ENCODE measurements at regions not wholly inside any gene's neighbourhood (a gene's known extent, or its start where the extent isn't known, plus 50 kb on each side); places are given as distances from the start of the nearest gene placed in this dataset.
A peak's percentile ranks its signal among the peaks of the same experiment; 100 is the strongest.

- no peak overlapping the region for H3K27ac ChIP-seq (ENCODE audit: low read depth, low read length)
- no peak overlapping the region for H3K9ac ChIP-seq (replicated peaks in 1 of 4; ENCODE audit: extremely low read depth in 1 of 4, low read depth in 3 of 4, low read length in 3 of 4)
- no peak overlapping the region for H3K23ac ChIP-seq (ENCODE audit: insufficient read length)
- H2BK15ac ChIP-seq (ENCODE audit: low read length) = no peak overlapping the region
- H4K8ac ChIP-seq (ENCODE audit: extremely low read depth, insufficient read depth, low read length) = no peak overlapping the region
- no peak overlapping the region for H3K14ac ChIP-seq (ENCODE audit: insufficient read length)
- no peak overlapping the region for H2BK120ac ChIP-seq (replicated peaks; ENCODE audit: low read depth, low read length)
- no peak overlapping the region for H3K18ac ChIP-seq (ENCODE audit: extremely low read depth, low read length)
- H3K9me3 ChIP-seq (ENCODE audit: insufficient read depth in 2 of 2, low read depth in 1 of 2, low read length in 1 of 2) = no peaks in the 10 kb centered on the region
- POLR2A ChIA-PET (ENCODE audit: partially characterized antibody) = no interaction called here
- H4K5ac ChIP-seq (ENCODE audit: insufficient read length, low read depth, low read length) = no peak overlapping the region
- no peak overlapping the region for H2BK20ac ChIP-seq (ENCODE audit: low read length)
- no peak for DNase-seq (ENCODE audit: low read depth in 1 of 2, low spot score in 2 of 2)
- H3K4me1 ChIP-seq (replicated peaks in 1 of 4; ENCODE audit: control insufficient read depth in 3 of 4, insufficient read depth in 4 of 4, low read length in 3 of 4) = peaks cover 6 to 9% (median 8%) of the 10 kb centered on the region in 4 experiments; a peak in 6 of 7 replicates
- no peak overlapping the region for H2BK12ac ChIP-seq (ENCODE audit: low read depth, low read length)
- H3K36me3 ChIP-seq (ENCODE audit: control insufficient read depth in 2 of 4, insufficient read depth in 4 of 4, low read length in 3 of 4) = no peaks in the 10 kb centered on the region
- no peaks in the 10 kb centered on the region; a peak in 1 of 7 replicates for H3K27me3 ChIP-seq (replicated peaks in 1 of 4; ENCODE audit: control insufficient read depth in 3 of 4, extremely low read depth in 1 of 4, insufficient read depth in 3 of 4, low read length in 3 of 4)
- H2AK5ac ChIP-seq (ENCODE audit: low read depth, low read length) = no peak overlapping the region
- no peak overlapping the region for H3K4ac ChIP-seq (replicated peaks; ENCODE audit: insufficient read length, low read depth, low read length)
- no peaks in the 10 kb centered on the region for H3K79me1 ChIP-seq (ENCODE audit: low read depth, low read length)
- no peaks in the 10 kb centered on the region for H3K23me2 ChIP-seq (ENCODE audit: low read depth, low read length)
- H4K91ac ChIP-seq (replicated peaks; ENCODE audit: insufficient read length, low read length) = no peak overlapping the region
- no peak overlapping the region for H2AFZ ChIP-seq (ENCODE audit: low read length)
- no peak overlapping the region; the same call in 1 of the 2 replicates for H2BK5ac ChIP-seq (ENCODE audit: low read depth, low read length)
- CTCF ChIA-PET (ENCODE audit: partially characterized antibody) = interaction anchor here (1.2 to 4.3 kb wide), 6 partner anchors 10 to 80 kb away, joined by 3 to 16 read pairs (median 8); no protein-coding TSS in a partner anchor
- no peaks in the 10 kb centered on the region for H4K20me1 ChIP-seq (replicated peaks in 1 of 2; ENCODE audit: control insufficient read depth in 1 of 2, insufficient read depth in 2 of 2, low read length in 2 of 2)
- H3K4me3 ChIP-seq (ENCODE audit: extremely low read depth in 1 of 4, insufficient read depth in 2 of 4, low read depth in 3 of 4, low read length in 4 of 4) = peak overlapping the region in 1 of 4 experiments; percentile 13; a peak in 1 of 8 replicates
- no peak for FAIRE-seq
- H3K56ac ChIP-seq (replicated peaks; ENCODE audit: insufficient read length, low read depth, low read length) = no peak overlapping the region
- WGBS, 2 experiments (ENCODE audit: extremely low coverage in 1 of 2, insufficient coverage in 1 of 2, insufficient read length in 1 of 2, insufficient replicate concordance in 2 of 2, low coverage in 1 of 2, low lambda C conversion rate in 2 of 2, missing lambda C conversion rate in 1 of 2) = 53% methylated on average over 8 of the region's 8 CpGs; no CpG with 5 or more reads in 1 of the 2 experiments
- H3K79me2 ChIP-seq (ENCODE audit: control insufficient read depth in 1 of 2, insufficient read depth in 2 of 2, low read length in 2 of 2) = no peaks in the 10 kb centered on the region
- peak overlapping the region; percentile 35 to 41; a peak in 3 of 4 replicates for H3K4me2 ChIP-seq (ENCODE audit: insufficient read depth in 1 of 2, low read depth in 2 of 2, low read length in 2 of 2)
- TF ChIP-seq BACH1 (IDR thresholded peaks at IDR 0.05; ENCODE audit: low read length) = no peak
- no peak for TF ChIP-seq JUND (IDR thresholded peaks at IDR 0.05; ENCODE audit: low read length)
- TF ChIP-seq ZNF274 (IDR thresholded peaks at IDR 0.05; ENCODE audit: borderline replicate concordance, extremely low read depth, low read length) = no peak
- TF ChIP-seq RBBP5 (IDR thresholded peaks at IDR 0.05; ENCODE audit: borderline replicate concordance, low read depth, low read length) = no peak
- no peak for TF ChIP-seq SIN3A (conservative IDR thresholded peaks at IDR 0.05 in 1 of 2, IDR thresholded peaks at IDR 0.05 in 1 of 2; ENCODE audit: low read depth in 1 of 2, low read length in 2 of 2)
- TF ChIP-seq ATF2 (IDR thresholded peaks at IDR 0.05; ENCODE audit: low read length) = no peak
- no peak for TF ChIP-seq E2F6 (IDR thresholded peaks at IDR 0.05)
- no peak for TF ChIP-seq PHF8 (conservative IDR thresholded peaks at IDR 0.05; ENCODE audit: low read depth, low read length)
- no peak for TF ChIP-seq TEAD4 (IDR thresholded peaks at IDR 0.05; ENCODE audit: low read depth, low read length)
- TF ChIP-seq USF2 (IDR thresholded peaks at IDR 0.05; ENCODE audit: low read length) = no peak
Observed at GRCh38 chr20:58131151-58131550, 97.3 kb downstream of the ANKRD60 start.

Data from H1 (cell line).